ENCODE measurements at regions not wholly inside any gene's neighbourhood (a gene's known extent, or its start where the extent isn't known, plus 50 kb on each side); places are given as distances from the start of the nearest gene placed in this dataset.

- H2AFZ ChIP-seq (ENCODE audit: low read length) = no peak overlapping the region
- no peak overlapping the region for H2BK120ac ChIP-seq (ENCODE audit: low read depth, low read length)
- H4K8ac ChIP-seq (ENCODE audit: low read depth, low read length) = no peak overlapping the region
- H3K18ac ChIP-seq (ENCODE audit: low read length) = no peak overlapping the region
- H3K9me3 ChIP-seq (replicated peaks in 1 of 2; ENCODE audit: control insufficient read depth in 2 of 2, insufficient read depth in 1 of 2, low read depth in 1 of 2, low read length in 2 of 2) = no peaks in the 10 kb centered on the region
- no peak overlapping the region for H2AK5ac ChIP-seq (ENCODE audit: low read depth, low read length)
- H3K4me2 ChIP-seq (ENCODE audit: insufficient read depth, low read length, poor library complexity, severe bottlenecking) = no peak overlapping the region
- no peak overlapping the region for H2BK12ac ChIP-seq (ENCODE audit: low read length)
- no peak overlapping the region for H3K9ac ChIP-seq (ENCODE audit: low read depth, low read length, poor library complexity)
- H3K79me1 ChIP-seq (ENCODE audit: low read depth, low read length) = no peaks in the 10 kb centered on the region
- no peaks in the 10 kb centered on the region for H3K36me3 ChIP-seq (replicated peaks in 1 of 2; ENCODE audit: control insufficient read depth in 2 of 2, insufficient read depth in 2 of 2, low read length in 2 of 2)
- H4K91ac ChIP-seq (ENCODE audit: low read depth, low read length, poor library complexity) = no peak overlapping the region
- no peak overlapping the region for H3K27ac ChIP-seq (replicated peaks; ENCODE audit: low read length)
- WGBS, 2 donors (ENCODE audit: extremely low coverage in 2 of 2, insufficient read length in 2 of 2, insufficient replicate concordance in 1 of 2) = no CpG with 5 or more reads among the region's 3 CpGs
- H3K23ac ChIP-seq (ENCODE audit: low read depth, low read length, poor library complexity) = no peak overlapping the region
- H2BK15ac ChIP-seq (ENCODE audit: low read length) = no peak overlapping the region
- H3K4me1 ChIP-seq (ENCODE audit: control insufficient read depth in 2 of 2, insufficient read depth in 1 of 2, low read depth in 1 of 2, low read length in 2 of 2) = no peaks in the 10 kb centered on the region
- no peak overlapping the region for H3K4me3 ChIP-seq (ENCODE audit: low read length in 2 of 2)
- no peaks in the 10 kb centered on the region for H3K27me3 ChIP-seq (ENCODE audit: control insufficient read depth in 3 of 3, insufficient read depth in 3 of 3, low read depth in 1 of 3, low read length in 3 of 3)
- no peak for DNase-seq (ENCODE audit: low spot score)
- H2BK5ac ChIP-seq (ENCODE audit: low read length) = no peak overlapping the region
- no peak overlapping the region for H3K4ac ChIP-seq (ENCODE audit: low read length)
- H3K14ac ChIP-seq (ENCODE audit: low read length) = no peak overlapping the region
Measured at GRCh38 chr2:191565120-191565519, 112.8 kb upstream of the NABP1 start.

DNA sequence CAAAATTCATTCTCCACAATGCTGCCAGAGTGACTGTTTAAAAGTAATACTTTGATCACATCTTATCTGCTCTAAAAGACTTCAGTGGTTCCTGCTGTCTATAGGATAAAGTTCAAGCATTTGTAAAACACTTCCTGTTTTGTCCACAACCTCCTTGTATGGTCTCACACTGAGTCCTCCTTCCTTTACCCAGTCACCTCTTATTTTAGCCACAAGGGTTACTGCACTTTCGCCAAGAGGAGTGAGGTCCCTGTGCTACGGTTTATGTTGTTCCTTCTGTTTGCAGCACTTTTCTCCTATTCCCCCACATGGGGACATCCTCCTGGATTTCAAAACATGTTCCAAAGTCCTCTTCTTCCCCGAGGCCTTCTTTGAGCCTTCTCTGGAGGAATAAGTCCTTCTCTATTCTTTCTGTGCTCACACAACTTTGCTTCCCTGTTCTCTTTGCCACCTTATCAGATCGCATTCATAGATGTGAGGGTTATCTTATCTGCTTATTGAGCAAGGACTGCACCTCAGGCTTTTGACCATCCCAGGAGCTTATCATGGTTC, 112.2 kb upstream of the NABP1 start:
- Histone ChIP-seq H3K4me2 (ENCODE audit: insufficient read depth, low read length, poor library complexity, severe bottlenecking) (no peak overlapping the region), H2BK12ac (ENCODE audit: low read length) (no peak overlapping the region), H4K8ac (ENCODE audit: low read depth, low read length) (no peak overlapping the region), H2BK15ac (ENCODE audit: low read length) (no peak overlapping the region), H3K79me1 (ENCODE audit: low read depth, low read length) (no peaks in the 10 kb centered on the region), H3K4ac (ENCODE audit: low read length) (no peak overlapping the region), H4K91ac (ENCODE audit: low read depth, low read length, poor library complexity) (no peak overlapping the region), H3K27ac (replicated peaks; ENCODE audit: low read length) (no peak overlapping the region), H2AK5ac (ENCODE audit: low read depth, low read length) (no peak overlapping the region), H3K9ac (ENCODE audit: low read depth, low read length, poor library complexity) (no peak overlapping the region), H3K14ac (ENCODE audit: low read length) (no peak overlapping the region), H3K27me3 (ENCODE audit: control insufficient read depth in 3 of 3, insufficient read depth in 3 of 3, low read depth in 1 of 3, low read length in 3 of 3) (no peaks in the 10 kb centered on the region), H2BK5ac (ENCODE audit: low read length) (no peak overlapping the region), H3K4me1 (ENCODE audit: control insufficient read depth in 2 of 2, insufficient read depth in 1 of 2, low read depth in 1 of 2, low read length in 2 of 2) (no peaks in the 10 kb centered on the region), H3K36me3 (replicated peaks in 1 of 2; ENCODE audit: control insufficient read depth in 2 of 2, insufficient read depth in 2 of 2, low read length in 2 of 2) (no peaks in the 10 kb centered on the region), H2AFZ (ENCODE audit: low read length) (no peak overlapping the region), H2BK120ac (ENCODE audit: low read depth, low read length) (no peak overlapping the region), H3K18ac (ENCODE audit: low read length) (no peak overlapping the region), H3K23ac (ENCODE audit: low read depth, low read length, poor library complexity) (no peak overlapping the region), H3K9me3 (replicated peaks in 1 of 2; ENCODE audit: control insufficient read depth in 2 of 2, insufficient read depth in 1 of 2, low read depth in 1 of 2, low read length in 2 of 2) (no peaks in the 10 kb centered on the region), H3K4me3 (ENCODE audit: low read length in 2 of 2) (no peak overlapping the region)
- no peak for DNase-seq (ENCODE audit: low spot score)
- WGBS, 2 donors (ENCODE audit: extremely low coverage in 2 of 2, insufficient read length in 2 of 2, insufficient replicate concordance in 1 of 2) = no CpG with 5 or more reads among the region's 4 CpGs

GRCh38 chr2:191566344-191566743, 111.6 kb upstream of the NABP1 start:
- peaks cover 0 to 1% of the 10 kb centered on the region in 2 donors for H3K4me1 ChIP-seq (ENCODE audit: control insufficient read depth in 2 of 2, insufficient read depth in 1 of 2, low read depth in 1 of 2, low read length in 2 of 2)
- H4K91ac ChIP-seq (ENCODE audit: low read depth, low read length, poor library complexity) = no peak overlapping the region
- no CpG with 5 or more reads among the region's 8 CpGs for WGBS, 2 donors (ENCODE audit: extremely low coverage in 2 of 2, insufficient read length in 2 of 2, insufficient replicate concordance in 1 of 2)
- no peak overlapping the region for H2AFZ ChIP-seq (ENCODE audit: low read length)
- no peak overlapping the region for H3K27ac ChIP-seq (replicated peaks; ENCODE audit: low read length)
- no peak overlapping the region for H2BK5ac ChIP-seq (ENCODE audit: low read length)
- peak; percentile 73 for DNase-seq (ENCODE audit: low spot score)
- H3K9ac ChIP-seq (ENCODE audit: low read depth, low read length, poor library complexity) = no peak overlapping the region
- H2AK5ac ChIP-seq (ENCODE audit: low read depth, low read length) = no peak overlapping the region
- H3K4me3 ChIP-seq (ENCODE audit: low read length in 2 of 2) = no peak overlapping the region
- H3K36me3 ChIP-seq (replicated peaks in 1 of 2; ENCODE audit: control insufficient read depth in 2 of 2, insufficient read depth in 2 of 2, low read length in 2 of 2) = no peaks in the 10 kb centered on the region
- H3K27me3 ChIP-seq (ENCODE audit: control insufficient read depth in 3 of 3, insufficient read depth in 3 of 3, low read depth in 1 of 3, low read length in 3 of 3) = no peaks in the 10 kb centered on the region
- H3K9me3 ChIP-seq (replicated peaks in 1 of 2; ENCODE audit: control insufficient read depth in 2 of 2, insufficient read depth in 1 of 2, low read depth in 1 of 2, low read length in 2 of 2) = no peaks in the 10 kb centered on the region
- no peaks in the 10 kb centered on the region for H3K79me1 ChIP-seq (ENCODE audit: low read depth, low read length)
- no peak overlapping the region for H3K14ac ChIP-seq (ENCODE audit: low read length)
- no peak overlapping the region for H3K23ac ChIP-seq (ENCODE audit: low read depth, low read length, poor library complexity)
- no peak overlapping the region for H3K18ac ChIP-seq (ENCODE audit: low read length)
- H3K4ac ChIP-seq (ENCODE audit: low read length) = no peak overlapping the region
- H2BK15ac ChIP-seq (ENCODE audit: low read length) = no peak overlapping the region
- no peak overlapping the region for H2BK12ac ChIP-seq (ENCODE audit: low read length)
- H4K8ac ChIP-seq (ENCODE audit: low read depth, low read length) = no peak overlapping the region
- H3K4me2 ChIP-seq (ENCODE audit: insufficient read depth, low read length, poor library complexity, severe bottlenecking) = no peak overlapping the region
- no peak overlapping the region for H2BK120ac ChIP-seq (ENCODE audit: low read depth, low read length)

- no CpG with 5 or more reads among the region's 3 CpGs for WGBS, 2 donors (ENCODE audit: extremely low coverage in 2 of 2, insufficient read length in 2 of 2, insufficient replicate concordance in 1 of 2)
- no peaks in the 10 kb centered on the region for H3K27me3 ChIP-seq (ENCODE audit: control insufficient read depth in 3 of 3, insufficient read depth in 3 of 3, low read depth in 1 of 3, low read length in 3 of 3)
Measured at GRCh38 chr2:191567206-191567605, 110.7 kb upstream of the NABP1 start.

More at GRCh38 chr2:191567206-191567605, 110.7 kb upstream of the NABP1 start:
- H2BK120ac ChIP-seq (ENCODE audit: low read depth, low read length) = no peak overlapping the region
- no peaks in the 10 kb centered on the region for H3K36me3 ChIP-seq (replicated peaks in 1 of 2; ENCODE audit: control insufficient read depth in 2 of 2, insufficient read depth in 2 of 2, low read length in 2 of 2)
- no peak overlapping the region for H3K4me2 ChIP-seq (ENCODE audit: insufficient read depth, low read length, poor library complexity, severe bottlenecking)
- no peak for DNase-seq (ENCODE audit: low spot score)
- H3K4ac ChIP-seq (ENCODE audit: low read length) = no peak overlapping the region
- H3K14ac ChIP-seq (ENCODE audit: low read length) = no peak overlapping the region
- peaks cover 0 to 1% of the 10 kb centered on the region in 2 donors for H3K4me1 ChIP-seq (ENCODE audit: control insufficient read depth in 2 of 2, insufficient read depth in 1 of 2, low read depth in 1 of 2, low read length in 2 of 2)
- no peak overlapping the region for H2BK15ac ChIP-seq (ENCODE audit: low read length)
- no peak overlapping the region for H3K23ac ChIP-seq (ENCODE audit: low read depth, low read length, poor library complexity)
- H4K91ac ChIP-seq (ENCODE audit: low read depth, low read length, poor library complexity) = no peak overlapping the region
- no peak overlapping the region for H3K27ac ChIP-seq (replicated peaks; ENCODE audit: low read length)
- H3K18ac ChIP-seq (ENCODE audit: low read length) = no peak overlapping the region
- H2BK5ac ChIP-seq (ENCODE audit: low read length) = no peak overlapping the region
- no peaks in the 10 kb centered on the region for H3K79me1 ChIP-seq (ENCODE audit: low read depth, low read length)
- H3K4me3 ChIP-seq (ENCODE audit: low read length in 2 of 2) = no peak overlapping the region
- no peak overlapping the region for H2AFZ ChIP-seq (ENCODE audit: low read length)
- H4K8ac ChIP-seq (ENCODE audit: low read depth, low read length) = no peak overlapping the region
- H2BK12ac ChIP-seq (ENCODE audit: low read length) = no peak overlapping the region
- no peak overlapping the region for H3K9ac ChIP-seq (ENCODE audit: low read depth, low read length, poor library complexity)
- H3K9me3 ChIP-seq (replicated peaks in 1 of 2; ENCODE audit: control insufficient read depth in 2 of 2, insufficient read depth in 1 of 2, low read depth in 1 of 2, low read length in 2 of 2) = no peaks in the 10 kb centered on the region
- no peak overlapping the region for H2AK5ac ChIP-seq (ENCODE audit: low read depth, low read length)
